GM19025 (cell line): ENCODE measurements at regions not wholly inside any gene's neighbourhood (a gene's known extent, or its start where the extent isn't known, plus 50 kb on each side); places are given as distances from the start of the nearest gene placed in this dataset.

Source experiments
- ATAC-seq: cut with Tn5 transposase; IDR thresholded peaks from one replicate; pipeline ENCODE4 v1.9.1; 2021; ENCODE audit warnings: mild to moderate bottlenecking, low read depth, moderate library complexity; ENCODE audit not compliant: unreplicated experiment

GRCh38 chr20:39181490-39181889 lies 219.3 kb downstream of the DHX35 start:
- no peak for ATAC-seq

- ATAC-seq = no peak
Observed at GRCh38 chr20:39176457-39176856, 214.3 kb downstream of the DHX35 start.

DNA sequence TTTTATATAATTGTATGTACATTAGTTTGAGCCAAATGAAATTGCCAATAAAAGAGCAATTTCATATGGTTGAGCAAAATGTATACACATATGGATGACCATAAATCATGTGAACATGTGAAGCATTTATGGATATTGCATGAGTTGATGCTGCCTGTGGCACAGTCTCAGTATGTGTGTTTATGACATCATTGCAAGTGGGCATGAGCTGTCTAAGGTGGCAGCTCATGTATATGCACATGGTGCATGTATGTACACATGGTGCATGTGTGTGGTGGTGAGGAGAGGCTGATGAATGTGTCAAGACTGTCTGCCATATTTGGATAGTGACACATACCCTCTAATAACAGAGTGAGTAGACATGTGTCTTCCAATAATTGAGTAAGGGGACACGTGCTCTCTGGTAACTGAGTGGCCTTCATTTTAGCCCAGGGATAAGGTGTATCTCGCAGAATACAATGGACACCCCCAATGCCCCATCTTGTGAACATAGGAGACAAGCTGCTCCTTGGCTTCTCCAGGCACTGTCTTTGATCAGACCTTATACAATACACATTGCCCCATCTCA lies 208.8 kb downstream of the DHX35 start:
- no peak for ATAC-seq

DNA sequence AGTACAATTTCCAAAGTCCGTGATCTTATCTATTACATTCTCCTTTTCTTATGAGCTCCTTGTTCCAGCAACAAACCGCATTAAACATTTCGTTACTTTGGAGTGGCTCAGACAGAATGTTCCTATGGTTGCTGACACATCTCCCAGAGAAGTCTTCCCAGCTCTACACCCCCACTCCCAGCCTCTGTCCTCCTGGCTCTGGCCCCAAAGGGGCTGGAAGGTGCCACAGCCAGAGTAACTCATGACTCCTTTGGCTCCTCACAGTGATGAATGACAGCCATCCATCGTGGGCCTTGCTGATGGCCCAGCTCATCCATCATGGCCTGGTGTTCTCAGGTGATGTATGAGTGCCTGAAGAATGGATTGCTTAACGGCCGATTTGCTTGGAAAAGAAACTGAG lies 203.0 kb downstream of the DHX35 start:
- no peak for ATAC-seq

GRCh38 chr20:39164642-39165041 lies 202.5 kb downstream of the DHX35 start:
- ATAC-seq = no peak

- ATAC-seq = no peak
Observed at GRCh38 chr20:39163993-39164392, 201.8 kb downstream of the DHX35 start.

- no peak for ATAC-seq
Observed at GRCh38 chr20:39161900-39162299, 199.8 kb downstream of the DHX35 start.

DNA sequence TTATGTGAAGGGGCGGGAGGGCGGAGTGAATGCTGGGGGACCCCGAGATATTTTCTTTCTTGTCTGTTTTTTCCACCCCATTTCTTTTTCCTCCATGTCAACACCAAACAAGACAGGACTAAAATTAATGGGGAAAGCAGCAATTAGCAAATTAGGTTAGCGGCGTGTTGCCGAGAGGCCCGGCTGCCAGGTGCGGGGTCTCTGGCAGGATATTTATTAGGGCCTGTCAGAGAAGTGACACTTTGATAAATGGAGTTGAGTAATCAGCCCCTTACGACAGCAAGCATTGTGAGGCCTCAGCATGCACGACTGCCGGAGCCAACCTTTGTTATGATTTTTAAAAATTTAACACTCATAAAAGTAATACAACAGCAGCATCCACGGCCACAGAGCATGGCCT lies 193.8 kb downstream of the DHX35 start:
- no peak for ATAC-seq

- ATAC-seq = no peak
Observed at GRCh38 chr20:39152742-39153141, 190.6 kb downstream of the DHX35 start.

GRCh38 chr20:39152126-39152525 lies 190.0 kb downstream of the DHX35 start:
- no peak for ATAC-seq

DNA sequence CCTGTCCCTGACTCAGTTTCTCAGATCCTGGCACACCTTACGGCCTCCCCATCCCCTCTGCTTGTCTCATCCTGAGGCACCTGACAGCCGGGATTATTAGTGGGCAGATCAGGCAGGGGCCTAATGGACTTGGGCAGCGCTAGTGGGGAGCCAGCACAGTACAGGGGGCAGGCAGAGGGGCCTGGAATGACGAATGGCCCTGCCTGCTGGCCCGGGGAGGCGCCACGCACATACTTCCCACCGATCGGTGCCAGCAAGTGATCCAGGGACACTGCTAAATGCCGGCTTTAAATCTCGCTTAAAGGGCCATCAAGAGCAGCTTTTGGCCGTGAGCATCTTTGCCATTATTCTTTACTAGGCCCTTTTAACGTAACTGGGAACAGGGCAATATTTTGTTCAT lies 188.4 kb downstream of the DHX35 start:
- ATAC-seq = no peak

GRCh38 chr20:39146394-39146793 lies 184.2 kb downstream of the DHX35 start:
- ATAC-seq = no peak

DNA sequence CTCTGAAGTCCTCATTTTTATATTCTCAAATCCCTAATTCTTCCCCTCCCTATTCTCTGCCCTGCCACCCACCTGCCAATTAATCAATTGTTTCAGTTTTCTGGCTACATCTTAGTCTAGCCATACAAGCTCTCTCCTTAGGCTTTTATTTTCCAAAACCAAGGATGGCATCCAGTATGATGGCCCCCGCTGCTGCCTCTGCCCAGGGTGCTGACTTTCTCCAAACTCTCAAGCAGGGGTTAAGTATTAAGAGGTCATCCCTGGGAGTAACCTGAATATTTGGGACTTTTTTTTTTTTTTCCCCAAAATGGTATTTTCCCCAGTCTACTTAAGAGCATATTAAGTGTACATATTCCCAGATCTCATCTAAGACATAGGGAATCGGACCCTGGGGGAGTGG lies 183.8 kb downstream of the DHX35 start:
- no peak for ATAC-seq

- no peak for ATAC-seq
Observed at GRCh38 chr20:39144757-39145156, 182.6 kb downstream of the DHX35 start.

- no peak for ATAC-seq
Observed at GRCh38 chr20:39142407-39143096, 180.4 kb downstream of the DHX35 start.

DNA sequence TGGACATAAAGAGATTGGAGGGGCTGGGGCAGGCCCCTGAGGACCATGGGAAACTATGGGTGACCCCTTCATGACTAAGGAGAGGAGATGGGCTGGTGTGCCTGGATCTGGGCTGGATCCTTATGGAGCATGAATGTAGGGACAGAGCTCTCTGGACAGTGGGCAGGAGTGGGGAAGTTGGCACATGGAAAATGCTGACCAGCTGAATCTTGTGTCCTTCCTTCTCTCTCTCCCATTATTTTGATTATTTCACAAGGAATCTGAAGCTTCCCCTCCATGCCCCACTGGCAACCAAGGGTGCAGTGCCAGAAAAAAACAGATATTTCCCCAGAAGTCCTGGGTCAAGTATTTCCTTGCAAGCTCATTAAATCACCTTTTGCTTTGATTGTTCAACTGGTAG lies 175.2 kb downstream of the DHX35 start:
- ATAC-seq = no peak

DNA sequence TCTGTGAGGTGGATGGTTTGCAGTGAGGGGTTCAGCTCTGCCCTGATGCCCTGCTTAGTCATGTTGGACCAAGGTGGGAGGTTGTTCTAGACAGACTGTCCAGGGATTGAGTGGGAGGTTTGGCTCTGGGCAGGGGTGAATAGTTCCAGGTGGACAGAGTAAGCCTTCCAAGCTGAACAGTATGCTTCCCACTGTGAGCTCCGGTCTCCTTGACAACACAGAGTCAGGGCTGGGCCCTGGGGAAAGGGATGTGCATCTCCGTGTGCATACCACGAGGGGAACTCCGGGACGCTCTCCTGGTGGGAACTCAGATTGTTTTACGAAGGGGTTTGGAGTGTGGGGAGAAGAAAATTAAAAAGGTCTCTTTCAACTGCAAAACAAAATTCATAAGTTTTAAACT lies 174.7 kb downstream of the DHX35 start:
- ATAC-seq = no peak

GRCh38 chr20:39135885-39136544 lies 173.9 kb downstream of the DHX35 start:
- no peak for ATAC-seq

- ATAC-seq = no peak
Observed at GRCh38 chr20:39133201-39133600, 171.1 kb downstream of the DHX35 start.

DNA sequence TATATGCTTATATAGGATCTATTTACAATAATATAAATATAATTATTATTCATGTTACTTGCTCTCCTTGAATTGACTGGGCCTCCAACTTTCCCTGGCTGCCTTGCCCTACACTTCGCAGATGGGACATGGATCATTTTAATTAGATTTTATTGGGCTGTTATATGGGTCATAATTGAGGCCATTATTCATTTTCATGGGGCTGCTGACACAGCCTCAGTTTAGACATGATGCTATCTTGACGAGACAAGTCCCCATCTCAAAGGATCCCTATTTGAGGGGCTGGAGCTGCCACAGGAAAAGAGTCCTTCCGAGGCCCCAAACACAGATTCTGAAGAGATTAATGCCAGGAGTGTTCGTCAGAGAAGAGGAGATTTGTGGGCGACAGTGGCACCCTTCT lies 170.4 kb downstream of the DHX35 start:
- no peak for ATAC-seq

DNA sequence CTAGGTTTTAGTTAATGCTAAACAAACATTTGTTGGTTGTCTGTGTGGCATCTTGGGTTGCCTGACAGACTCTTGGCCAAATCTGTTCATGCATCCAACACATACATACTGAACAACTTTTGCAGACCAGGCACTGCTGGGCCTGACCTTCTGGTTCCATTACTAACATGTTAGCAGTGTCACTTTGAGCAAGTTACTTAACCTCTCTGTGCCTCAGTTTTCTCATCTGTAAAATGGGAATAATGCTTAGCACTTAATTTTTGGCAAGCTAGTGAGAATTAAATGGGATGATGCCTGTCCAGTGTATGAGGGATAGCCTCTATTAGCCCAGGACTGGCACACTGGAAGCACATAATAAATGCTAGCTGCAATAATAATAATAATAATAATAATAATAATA lies 169.9 kb downstream of the DHX35 start:
- no peak for ATAC-seq

GRCh38 chr20:39130627-39131026 lies 168.5 kb downstream of the DHX35 start:
- ATAC-seq = no peak
